PC-9 (cell line): ENCODE measurements at regions not wholly inside any gene's neighbourhood (a gene's known extent, or its start where the extent isn't known, plus 50 kb on each side); places are given as distances from the start of the nearest gene placed in this dataset.

Experiments
- BruUV-seq: library from RNA; stranded (reverse); fragments of 400-500 nt; replicated peaks from 2 replicates; lab custom pipeline; 2021; lab: Mats Ljungman, UMichigan
- CTCF ChIA-PET: fragments of 300-600 bp; sonication (Branson Sonifier 250); formaldehyde crosslinking; loops from one replicate; lab custom pipeline; 2022; ENCODE audit warnings: antibody characterized with exemption; lab: Charles Lee
- POLR2A ChIA-PET: fragments of 300-600 bp; sonication (Branson Sonifier 250); formaldehyde crosslinking; loops from one replicate; lab custom pipeline; 2022; ENCODE audit warnings: antibody characterized with exemption; ENCODE audit not compliant: unreplicated experiment; lab: Charles Lee
- DNase-seq, 2 experiments: peaks; one replicate each; pipeline versions ENCODE4 v3.0.0 to v3.0.0-alpha.2; 2015 to 2022; ENCODE audit warnings: mixed read lengths in 1 of 2
- H2AFZ ChIP-seq: fragments of 200-600 bp; sonication (generic); 2 replicates; pipeline ENCODE4 v1.8.1; 2017; ENCODE audit warnings: antibody characterized with exemption
- H3F3A ChIP-seq: fragments of 200-600 bp; sonication (generic); 2 replicates; pipeline ENCODE4 v1.8.1; 2017; ENCODE audit warnings: antibody characterized with exemption, mild to moderate bottlenecking, low read depth; ENCODE audit not compliant: insufficient read depth
- H3K27ac ChIP-seq: fragments of 200-600 bp; sonication (generic); 2 replicates; pipeline ENCODE4 v1.6.1; 2016; ENCODE audit warnings: mixed run types
- H3K27me3 ChIP-seq: fragments of 200-600 bp; sonication (generic); 2 replicates; pipeline ENCODE4 v1.6.1; 2016; ENCODE audit warnings: low read depth, mixed run types; ENCODE audit not compliant: insufficient read depth
- H3K36me3 ChIP-seq: fragments of 200-600 bp; sonication (generic); 2 replicates; pipeline ENCODE4 v1.6.1; 2016; ENCODE audit warnings: low read depth, mixed run types
- H3K4me1 ChIP-seq: fragments of 200-600 bp; sonication (generic); replicated peaks from 2 replicates; pipeline ENCODE4 v1.6.1; 2016; ENCODE audit warnings: mixed run types; ENCODE audit not compliant: insufficient read depth
- H3K4me2 ChIP-seq: fragments of 200-600 bp; sonication (generic); 2 replicates; pipeline ENCODE4 v1.6.1; 2017; ENCODE audit warnings: mixed run types
- H3K4me3 ChIP-seq: fragments of 200-600 bp; sonication (generic); 2 replicates; pipeline ENCODE4 v1.6.1; 2016; ENCODE audit warnings: mixed run types
- H3K79me2 ChIP-seq: fragments of 200-600 bp; sonication (generic); 2 replicates; pipeline ENCODE4 v1.6.1; 2017; ENCODE audit warnings: low read depth, mixed run types
- H3K9me2 ChIP-seq: fragments of 200-600 bp; sonication (generic); 2 replicates; pipeline ENCODE4 v1.8.1; 2017; ENCODE audit warnings: mild to moderate bottlenecking; ENCODE audit not compliant: insufficient read depth
- H3K9me3 ChIP-seq: fragments of 200-600 bp; sonication (generic); 2 replicates; pipeline ENCODE4 v1.8.1; 2016; ENCODE audit warnings: low read depth; ENCODE audit not compliant: insufficient read depth
- H4K20me1 ChIP-seq: fragments of 200-600 bp; sonication (generic); 2 replicates; pipeline ENCODE4 v1.8.1; 2017; ENCODE audit not compliant: insufficient read depth
- CTCF ChIP-seq: fragments of 200-600 bp; sonication (generic); conservative IDR thresholded peaks from 2 replicates; pipeline ENCODE4 v1.6.1; 2017; ENCODE audit warnings: mixed run types, antibody characterized with exemption, mild to moderate bottlenecking, moderate library complexity
- EZH2 ChIP-seq: fragments of 200-600 bp; sonication (generic); IDR thresholded peaks from 2 replicates; pipeline ENCODE4 v1.8.0; 2017; ENCODE audit warnings: antibody characterized with exemption, low read depth
- intact Hi-C: fragments of 100-400 bp; cut with micrococcal nuclease; formaldehyde crosslinking; loops from one replicate; pipeline ENCODE4 v1.10.0; 2022; ENCODE audit not compliant: unreplicated experiment

- no peaks in the 10 kb centered on the region for H3K27me3 ChIP-seq
- BruUV-seq, result no TSS peak
- ChIA-PET POLR2A (no interaction called here), CTCF (no interaction called here)
- H3K4me2 ChIP-seq, result no peak overlapping the region
- intact Hi-C loops, result no loop called here
- H3K36me3 ChIP-seq, result no peaks in the 10 kb centered on the region
- no peak for TF ChIP-seq EZH2
- TF ChIP-seq CTCF, result no peak
- no peak overlapping the region for H3K27ac ChIP-seq
- H3K79me2 ChIP-seq, result no peaks in the 10 kb centered on the region
- H3K9me2 ChIP-seq, result no peaks in the 10 kb centered on the region
- no peak for DNase-seq
- no peaks in the 10 kb centered on the region for H3F3A ChIP-seq
- no peaks in the 10 kb centered on the region for H4K20me1 ChIP-seq
- peak overlapping the region; percentile 20; the same call in 1 of the 2 replicates for H2AFZ ChIP-seq
- no peak overlapping the region for H3K4me3 ChIP-seq
- H3K4me1 ChIP-seq, result no peaks in the 10 kb centered on the region
- no peaks in the 10 kb centered on the region; the same call in 1 of the 2 replicates for H3K9me3 ChIP-seq
Measured at GRCh38 chr1:199399996-199400724, 627.4 kb upstream of the NR5A2 start.

GRCh38 chr1:199403531-199404116, 623.9 kb upstream of the NR5A2 start:
- POLR2A ChIA-PET, result no interaction called here
- BruUV-seq, result no TSS peak
- no peaks in the 10 kb centered on the region for H3K79me2 ChIP-seq
- H3K9me3 ChIP-seq, result no peaks in the 10 kb centered on the region
- TF ChIP-seq EZH2, result no peak
- no peak for TF ChIP-seq CTCF
- no peak for DNase-seq
- CTCF ChIA-PET, result interaction anchor here (0.7 kb wide), 1 partner anchor 58 kb away, joined by 4 read pairs; no protein-coding TSS in a partner anchor
- intact Hi-C loops, result no loop called here
- no peaks in the 10 kb centered on the region for H3K9me2 ChIP-seq
- no peaks in the 10 kb centered on the region for H3K4me1 ChIP-seq
- H3K36me3 ChIP-seq, result no peaks in the 10 kb centered on the region
- no peaks in the 10 kb centered on the region for H3F3A ChIP-seq
- H4K20me1 ChIP-seq, result no peaks in the 10 kb centered on the region
- no peak overlapping the region for H3K27ac ChIP-seq
- no peaks in the 10 kb centered on the region for H3K27me3 ChIP-seq
- H3K4me2 ChIP-seq, result no peak overlapping the region
- H2AFZ ChIP-seq, result no peak overlapping the region
- H3K4me3 ChIP-seq, result no peak overlapping the region

GRCh38 chr1:199404191-199404590, 623.3 kb upstream of the NR5A2 start:
- Histone ChIP-seq H4K20me1 (no peaks in the 10 kb centered on the region), H3K9me2 (no peaks in the 10 kb centered on the region), H2AFZ (no peak overlapping the region), H3K9me3 (no peaks in the 10 kb centered on the region), H3K79me2 (no peaks in the 10 kb centered on the region), H3K4me1 (no peaks in the 10 kb centered on the region), H3K27ac (no peak overlapping the region), H3K4me3 (no peak overlapping the region), H3K4me2 (no peak overlapping the region), H3F3A (no peaks in the 10 kb centered on the region), H3K36me3 (no peaks in the 10 kb centered on the region), H3K27me3 (no peaks in the 10 kb centered on the region)
- ChIA-PET POLR2A (no interaction called here), CTCF (interaction anchor here (0.7 kb wide), 1 partner anchor 58 kb away, joined by 4 read pairs; no protein-coding TSS in a partner anchor)
- no peak for TF ChIP-seq EZH2
- TF ChIP-seq CTCF, result no peak
- intact Hi-C loops, result no loop called here
- DNase-seq, result no peak
- no TSS peak for BruUV-seq
